ENCODE measurements at regions not wholly inside any gene's neighbourhood (a gene's known extent, or its start where the extent isn't known, plus 50 kb on each side); places are given as distances from the start of the nearest gene placed in this dataset.
"Not testable (repeated sequence)": the region's sequence is repeated elsewhere in the genome, so short reads cannot be mapped to it uniquely, and the experiment has no call there.

- not testable (repeated sequence) for DNase-seq (ENCODE audit: low read depth in 1 of 2, low spot score in 1 of 2)
Measured at GRCh38 chrX:150232222-150232621, 130.9 kb upstream of the MAMLD1 start.

- DNase-seq (ENCODE audit: low read depth in 1 of 2, low spot score in 1 of 2) = no peak
Measured at GRCh38 chrX:150234126-150234525, 129.0 kb upstream of the MAMLD1 start.

GRCh38 chrX:150236327-150236726, 126.8 kb upstream of the MAMLD1 start:
- no peak for DNase-seq (ENCODE audit: low read depth in 1 of 2, low spot score in 1 of 2)

GRCh38 chrX:150238632-150239382, 124.3 kb upstream of the MAMLD1 start:
- no peak for DNase-seq (ENCODE audit: low read depth in 1 of 2, low spot score in 1 of 2)

- no peak for DNase-seq (ENCODE audit: low read depth in 1 of 2, low spot score in 1 of 2)
Measured at GRCh38 chrX:150239946-150240642, 123.0 kb upstream of the MAMLD1 start.

- no peak for DNase-seq (ENCODE audit: low read depth in 1 of 2, low spot score in 1 of 2)
Measured at GRCh38 chrX:150240643-150240970, 122.5 kb upstream of the MAMLD1 start.

- DNase-seq (ENCODE audit: low read depth in 1 of 2, low spot score in 1 of 2) = no peak
Measured at GRCh38 chrX:150253959-150254620, 109.0 kb upstream of the MAMLD1 start.

GRCh38 chrX:150254909-150255308, 108.2 kb upstream of the MAMLD1 start:
- DNase-seq (ENCODE audit: low read depth in 1 of 2, low spot score in 1 of 2) = no peak

- no peak for DNase-seq (ENCODE audit: low read depth in 1 of 2, low spot score in 1 of 2)
Measured at GRCh38 chrX:150255441-150256296, 107.4 kb upstream of the MAMLD1 start.

GRCh38 chrX:150256297-150256650, 106.8 kb upstream of the MAMLD1 start:
- DNase-seq (ENCODE audit: low read depth in 1 of 2, low spot score in 1 of 2) = no peak

- DNase-seq (ENCODE audit: low read depth in 1 of 2, low spot score in 1 of 2) = no peak
Measured at GRCh38 chrX:150257353-150258175, 105.6 kb upstream of the MAMLD1 start.

GRCh38 chrX:150258176-150258425, 105.0 kb upstream of the MAMLD1 start:
- no peak for DNase-seq (ENCODE audit: low read depth in 1 of 2, low spot score in 1 of 2)

- no peak for DNase-seq (ENCODE audit: low read depth in 1 of 2, low spot score in 1 of 2)
Measured at GRCh38 chrX:150258463-150259430, 104.4 kb upstream of the MAMLD1 start.

GRCh38 chrX:150262456-150262855, 100.7 kb upstream of the MAMLD1 start:
- DNase-seq (ENCODE audit: low read depth in 1 of 2, low spot score in 1 of 2) = no peak

GRCh38 chrX:150268839-150269355, 94.2 kb upstream of the MAMLD1 start:
- no peak for DNase-seq (ENCODE audit: low read depth in 1 of 2, low spot score in 1 of 2)

GRCh38 chrX:150269605-150270254, 93.4 kb upstream of the MAMLD1 start:
- DNase-seq (ENCODE audit: low read depth in 1 of 2, low spot score in 1 of 2) = no peak

- no peak for DNase-seq (ENCODE audit: low read depth in 1 of 2, low spot score in 1 of 2)
Measured at GRCh38 chrX:150270622-150271021, 92.5 kb upstream of the MAMLD1 start.

- DNase-seq (ENCODE audit: low read depth in 1 of 2, low spot score in 1 of 2) = not testable (repeated sequence)
Measured at GRCh38 chrX:150273575-150274294, 89.4 kb upstream of the MAMLD1 start.

Data from activated T-helper 1 cell treated with anti-CD3 and anti-CD28 coated beads, Interleukin-2, amount 50 U/mL, for 16 hours (primary cell).